Tibial nerve (tissue), 4 donors: ENCODE measurements at regions not wholly inside any gene's neighbourhood (a gene's known extent, or its start where the extent isn't known, plus 50 kb on each side); places are given as distances from the start of the nearest gene placed in this dataset.

Experiments
- EP300 ChIP-seq, 2 donors: sonication (generic); formaldehyde crosslinking; IDR thresholded peaks; one replicate each; pipeline ENCODE4 v1.6.1; 2017; ENCODE audit warnings: antibody characterized with exemption in 2 of 2, mild to moderate bottlenecking in 1 of 2
- POLR2A ChIP-seq, 2 donors: fragments of 450-650 bp; IDR thresholded peaks; one replicate each; pipeline ENCODE4 v1.6.1; 2017; ENCODE audit warnings: antibody characterized with exemption in 2 of 2, mild to moderate bottlenecking in 2 of 2, moderate library complexity in 2 of 2
- TF ChIP-seq, protein P1 (sequence below), 5 experiments: fragments of 200-600 bp in 3 of 5; fragments of 450-650 bp in 2 of 5; sonication (generic) in 3 of 5; IDR thresholded peaks; one replicate each; pipeline ENCODE4 v1.5.1; 2016 to 2019; ENCODE audit warnings: antibody characterized with exemption in 5 of 5, mild to moderate bottlenecking in 3 of 5, moderate library complexity in 2 of 5

- TF ChIP-seq, protein P1, sequence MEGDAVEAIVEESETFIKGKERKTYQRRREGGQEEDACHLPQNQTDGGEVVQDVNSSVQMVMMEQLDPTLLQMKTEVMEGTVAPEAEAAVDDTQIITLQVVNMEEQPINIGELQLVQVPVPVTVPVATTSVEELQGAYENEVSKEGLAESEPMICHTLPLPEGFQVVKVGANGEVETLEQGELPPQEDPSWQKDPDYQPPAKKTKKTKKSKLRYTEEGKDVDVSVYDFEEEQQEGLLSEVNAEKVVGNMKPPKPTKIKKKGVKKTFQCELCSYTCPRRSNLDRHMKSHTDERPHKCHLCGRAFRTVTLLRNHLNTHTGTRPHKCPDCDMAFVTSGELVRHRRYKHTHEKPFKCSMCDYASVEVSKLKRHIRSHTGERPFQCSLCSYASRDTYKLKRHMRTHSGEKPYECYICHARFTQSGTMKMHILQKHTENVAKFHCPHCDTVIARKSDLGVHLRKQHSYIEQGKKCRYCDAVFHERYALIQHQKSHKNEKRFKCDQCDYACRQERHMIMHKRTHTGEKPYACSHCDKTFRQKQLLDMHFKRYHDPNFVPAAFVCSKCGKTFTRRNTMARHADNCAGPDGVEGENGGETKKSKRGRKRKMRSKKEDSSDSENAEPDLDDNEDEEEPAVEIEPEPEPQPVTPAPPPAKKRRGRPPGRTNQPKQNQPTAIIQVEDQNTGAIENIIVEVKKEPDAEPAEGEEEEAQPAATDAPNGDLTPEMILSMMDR (IDR thresholded peaks at IDR 0.05): no peak
- no peak for TF ChIP-seq POLR2A (IDR thresholded peaks at IDR 0.05)
- TF ChIP-seq EP300 (IDR thresholded peaks at IDR 0.05): no peak
Measured at GRCh38 chr6:43885399-43886066, 115.5 kb downstream of the VEGFA start.
